HPDE6-E6E7 (cell line): ENCODE measurements at regions not wholly inside any gene's neighbourhood (a gene's known extent, or its start where the extent isn't known, plus 50 kb on each side); places are given as distances from the start of the nearest gene placed in this dataset.

Experiments used
- DNase-seq: peaks from one replicate; pipeline ENCODE4 v3.0.0; 2011; ENCODE audit warnings: missing footprints; ENCODE audit errors: extremely low spot score

GRCh38 chr3:135310317-135310716 is 515.3 kb downstream of the EPHB1 start:
- DNase-seq, result no peak

DNA sequence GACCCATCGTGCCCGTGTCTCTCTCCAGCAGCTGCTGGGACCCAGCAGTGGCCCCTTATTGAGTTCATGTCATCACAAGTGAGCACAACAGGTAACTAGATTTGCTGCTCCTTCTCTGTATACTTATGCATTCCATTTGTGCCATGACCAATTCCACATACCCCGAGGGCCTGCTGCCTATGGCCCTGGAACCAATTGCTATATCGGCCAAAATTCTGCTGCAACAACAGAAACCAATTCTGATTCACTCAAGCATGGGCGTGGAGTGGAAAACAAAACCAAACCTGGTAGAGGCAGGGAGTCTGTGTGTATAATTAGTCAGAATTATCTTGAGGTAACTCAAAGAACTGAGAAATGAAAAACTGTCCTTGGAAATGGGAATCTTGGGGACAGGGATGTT is 516.6 kb downstream of the EPHB1 start:
- no peak for DNase-seq

GRCh38 chr3:135314237-135314636 is 519.2 kb downstream of the EPHB1 start:
- DNase-seq, result no peak

GRCh38 chr3:135324301-135324700 is 529.2 kb downstream of the EPHB1 start:
- DNase-seq, result no peak

- DNase-seq, result no peak
These were observed 530.0 kb downstream of the EPHB1 start for GRCh38 chr3:135325096-135325495.

- DNase-seq, result no peak
These were observed 530.7 kb downstream of the EPHB1 start for GRCh38 chr3:135325726-135326235.

- no peak for DNase-seq
These were observed 531.8 kb downstream of the EPHB1 start for GRCh38 chr3:135326851-135327250.

DNA sequence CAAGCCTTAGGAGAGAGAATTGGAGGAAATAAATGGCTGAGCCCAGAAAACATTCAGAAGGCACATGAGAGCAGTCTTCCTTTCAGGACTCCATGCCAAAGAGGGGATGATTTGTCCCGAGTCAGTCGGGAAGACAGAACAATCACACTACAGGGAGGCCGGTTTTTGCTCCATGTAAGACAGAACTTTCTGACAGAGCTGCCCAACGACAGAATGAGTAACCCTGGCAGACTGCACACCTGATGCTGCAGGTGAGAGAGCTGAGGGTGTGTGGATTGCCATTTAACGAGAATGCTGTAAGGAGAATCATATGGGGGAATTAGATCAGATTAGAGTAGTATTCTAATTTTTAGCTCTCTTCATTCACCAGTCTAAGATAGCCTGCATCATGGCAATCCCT is 533.0 kb downstream of the EPHB1 start:
- DNase-seq, result no peak

- DNase-seq, result no peak
These were observed 534.4 kb downstream of the EPHB1 start for GRCh38 chr3:135329479-135329878.

DNA sequence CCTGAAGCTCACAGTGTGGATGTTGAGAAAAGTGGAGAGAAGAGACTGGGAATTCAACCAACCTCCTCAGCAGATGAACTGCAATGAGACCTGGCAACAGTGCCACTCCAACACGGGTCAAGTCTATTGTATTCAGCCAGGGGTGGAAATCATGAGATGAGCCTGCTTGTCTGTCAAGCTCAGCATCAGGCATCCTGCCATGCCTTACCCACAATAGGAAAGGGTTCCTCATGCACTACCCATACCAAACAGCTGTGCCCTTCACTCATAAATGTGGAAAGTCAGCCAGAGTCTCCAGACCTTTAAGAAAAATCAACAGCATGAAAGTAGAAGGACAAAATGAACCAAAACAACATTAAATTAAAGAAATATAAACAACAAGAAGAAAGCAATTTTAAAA is 542.1 kb downstream of the EPHB1 start:
- no peak for DNase-seq

- DNase-seq, result no peak
These were observed 553.6 kb downstream of the EPHB1 start for GRCh38 chr3:135348690-135349089.

GRCh38 chr3:135349254-135349948 is 554.3 kb downstream of the EPHB1 start:
- DNase-seq, result no peak

DNA sequence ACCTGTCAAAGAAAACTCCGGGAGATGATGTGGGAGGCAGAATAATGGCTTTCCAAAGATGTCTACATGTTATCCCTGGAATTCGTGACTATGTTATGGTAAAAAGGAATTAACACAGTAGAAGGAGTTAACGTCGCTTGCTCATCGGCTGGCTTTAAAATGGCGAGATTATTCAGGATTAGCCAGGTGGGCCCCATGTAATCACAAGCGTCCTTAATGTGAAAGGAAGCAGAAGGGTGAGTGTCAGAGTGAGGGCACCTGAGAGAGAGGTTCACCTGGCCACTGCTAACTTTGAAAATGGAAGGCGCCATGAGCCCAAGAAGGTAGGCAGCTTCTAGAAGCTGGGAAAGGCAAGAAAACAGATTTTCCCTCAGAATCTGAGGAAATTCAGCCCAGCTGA is 557.2 kb downstream of the EPHB1 start:
- DNase-seq, result no peak

- no peak for DNase-seq
These were observed 567.8 kb downstream of the EPHB1 start for GRCh38 chr3:135362889-135363288.

DNA sequence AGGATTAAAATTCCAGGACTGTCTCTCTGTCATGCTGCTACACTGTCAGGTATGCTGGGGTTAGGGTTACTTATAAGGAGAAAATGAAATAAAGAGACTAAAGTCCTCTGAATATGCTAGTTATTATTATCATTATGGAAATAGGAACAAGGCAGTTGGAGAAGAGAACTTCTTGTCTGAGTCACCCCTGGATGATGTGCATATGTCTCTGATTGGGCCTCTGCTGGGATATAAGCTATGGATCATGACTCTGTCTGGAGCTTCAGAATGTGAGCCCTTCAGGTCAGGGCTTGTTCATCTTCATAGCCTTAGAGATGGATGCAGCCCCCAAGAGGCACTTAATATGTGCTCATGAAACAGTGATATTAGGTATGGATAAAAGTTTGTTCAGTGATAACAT is 569.6 kb downstream of the EPHB1 start:
- DNase-seq, result no peak

- no peak for DNase-seq
These were observed 571.8 kb downstream of the EPHB1 start for GRCh38 chr3:135366816-135367215.

GRCh38 chr3:135368316-135368715 is 573.3 kb downstream of the EPHB1 start:
- DNase-seq, result no peak

DNA sequence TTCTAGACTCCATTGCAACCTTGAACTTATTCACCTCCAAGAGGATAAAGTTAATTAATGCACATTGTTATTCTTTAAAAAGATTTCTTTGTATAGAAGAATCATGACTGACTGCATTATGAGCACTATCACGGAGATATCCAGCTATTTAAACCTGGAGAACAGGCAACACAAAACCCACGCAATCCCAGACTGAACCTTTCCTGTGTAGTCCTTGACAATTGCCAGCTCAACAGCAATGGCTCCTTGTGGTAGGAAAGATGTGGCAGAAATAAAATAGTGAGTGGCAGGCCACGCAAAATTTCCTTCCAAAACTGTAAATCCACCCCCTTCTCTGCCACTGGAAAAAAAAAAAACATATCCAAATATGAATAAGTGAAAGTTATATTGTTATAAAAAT is 573.7 kb downstream of the EPHB1 start:
- DNase-seq, result no peak

DNA sequence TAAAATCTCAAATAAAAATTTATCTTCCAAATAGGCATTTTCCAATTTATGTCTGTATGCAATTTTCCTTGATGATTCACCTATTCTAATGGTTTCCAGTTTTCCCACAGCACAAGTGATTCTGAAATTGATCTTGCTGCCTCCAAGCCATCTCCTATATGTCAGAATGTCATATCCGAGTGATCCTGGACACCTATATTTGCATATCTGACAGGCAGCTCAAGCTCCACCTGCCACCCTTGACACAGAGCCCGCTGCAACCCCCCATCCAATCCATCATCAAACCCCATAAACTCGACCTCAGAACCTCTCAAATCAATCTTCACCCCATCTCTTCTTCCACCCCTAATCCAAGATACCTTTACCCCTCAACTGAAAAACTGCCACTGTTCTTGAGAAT is 579.5 kb downstream of the EPHB1 start:
- no peak for DNase-seq

DNA sequence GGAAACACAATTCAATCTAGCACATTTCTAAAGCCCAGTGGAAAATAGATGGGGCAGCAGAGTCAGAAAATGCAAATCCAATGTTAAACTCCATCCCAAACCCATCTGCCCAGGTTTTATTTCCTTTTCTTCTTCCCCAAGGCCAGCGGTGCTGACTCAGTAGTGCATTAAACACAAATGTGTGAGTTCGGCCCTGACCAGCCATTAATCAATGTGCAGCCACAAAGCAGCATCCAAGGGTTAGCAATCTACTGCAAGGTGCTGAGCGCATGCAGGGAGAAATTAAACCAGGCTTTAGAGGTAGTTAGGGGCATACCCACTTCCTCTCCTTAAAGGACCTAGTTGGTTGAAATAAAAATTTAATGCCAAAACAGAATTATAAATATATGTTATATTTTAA is 583.3 kb upstream of the PPP2R3A start:
- no peak for DNase-seq

DNA sequence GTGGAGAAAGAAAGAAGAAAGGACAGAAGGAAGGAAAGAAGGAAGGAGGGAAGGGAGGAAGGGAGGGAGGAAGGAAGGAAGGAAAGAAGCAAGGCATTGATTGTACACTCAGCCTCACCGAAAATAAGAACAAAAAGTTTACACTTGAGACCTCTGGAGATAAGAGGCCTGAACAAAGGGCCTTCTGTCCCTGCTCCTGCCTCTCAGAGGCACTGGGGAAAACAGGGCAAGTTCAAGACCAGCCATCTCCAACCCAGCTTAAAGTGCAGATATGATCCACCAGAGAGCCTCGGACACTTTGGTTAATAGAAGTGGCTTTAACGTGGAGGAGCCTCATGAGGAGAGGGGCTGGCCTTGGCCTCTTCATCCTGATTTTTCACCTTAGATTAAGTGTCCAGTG is 582.9 kb upstream of the PPP2R3A start:
- no peak for DNase-seq

GRCh38 chr3:135383301-135383700 is 582.2 kb upstream of the PPP2R3A start:
- DNase-seq, result no peak

DNA sequence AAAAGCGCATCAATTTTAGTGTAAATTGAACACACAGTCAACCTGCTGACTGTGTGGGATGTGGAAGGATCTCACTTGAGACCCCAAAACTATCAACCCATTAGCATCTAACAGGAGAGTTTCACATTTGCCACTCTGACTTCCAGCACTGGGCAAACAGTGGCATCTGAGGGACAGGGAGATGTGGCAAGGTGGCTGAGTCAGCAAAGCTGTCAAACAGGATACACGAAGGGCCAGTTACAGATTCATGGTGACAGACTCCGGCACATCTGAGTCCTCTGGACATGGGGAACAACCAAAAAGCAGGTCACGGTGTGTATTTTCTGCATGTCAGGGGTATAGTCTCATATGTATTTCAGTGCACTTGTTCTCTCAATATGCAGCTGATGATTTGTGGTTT is 573.4 kb upstream of the PPP2R3A start:
- DNase-seq, result no peak

- DNase-seq, result no peak
These were observed 572.4 kb upstream of the PPP2R3A start for GRCh38 chr3:135393159-135393558.
